GM19240 (cell line): ENCODE measurements at regions not wholly inside any gene's neighbourhood (a gene's known extent, or its start where the extent isn't known, plus 50 kb on each side); places are given as distances from the start of the nearest gene placed in this dataset.

Source experiments
- DNase-seq: peaks from one replicate; pipeline ENCODE4 v3.0.0; 2011; ENCODE audit warnings: low spot score; ENCODE audit not compliant: insufficient read length

- DNase-seq: no peak
Observed at GRCh38 chr9:80866121-80866520, 823.2 kb downstream of the TLE1 start.

- no peak for DNase-seq
Observed at GRCh38 chr9:80843028-80843427, 846.3 kb downstream of the TLE1 start.

GRCh38 chr9:80842389-80842788 lies 847.0 kb downstream of the TLE1 start:
- no peak for DNase-seq

- DNase-seq: no peak
Observed at GRCh38 chr9:80841888-80842287, 847.5 kb downstream of the TLE1 start.

GRCh38 chr9:80839821-80840675 lies 849.3 kb downstream of the TLE1 start:
- DNase-seq: no peak

GRCh38 chr9:80836013-80836412 lies 853.3 kb downstream of the TLE1 start:
- no peak for DNase-seq

- DNase-seq: no peak
Observed at GRCh38 chr9:80831751-80832150, 857.6 kb downstream of the TLE1 start.

- DNase-seq: no peak
Observed at GRCh38 chr9:80811656-80812055, 877.7 kb downstream of the TLE1 start.

- no peak for DNase-seq
Observed at GRCh38 chr9:80811003-80811402, 878.3 kb downstream of the TLE1 start.

- DNase-seq: no peak
Observed at GRCh38 chr9:80806671-80807070, 882.7 kb downstream of the TLE1 start.

GRCh38 chr9:80804873-80805272 lies 884.5 kb downstream of the TLE1 start:
- no peak for DNase-seq

GRCh38 chr9:80797831-80798688 lies 891.3 kb downstream of the TLE1 start:
- no peak for DNase-seq

GRCh38 chr9:80797101-80797829 lies 892.1 kb downstream of the TLE1 start:
- no peak for DNase-seq

- no peak for DNase-seq
Observed at GRCh38 chr9:80796632-80797031, 892.7 kb downstream of the TLE1 start.

- DNase-seq: no peak
Observed at GRCh38 chr9:80794197-80794596, 895.1 kb downstream of the TLE1 start.

GRCh38 chr9:80793706-80794105 lies 895.6 kb downstream of the TLE1 start:
- no peak for DNase-seq

GRCh38 chr9:80792726-80793125 lies 896.6 kb downstream of the TLE1 start:
- no peak for DNase-seq

- no peak for DNase-seq
Observed at GRCh38 chr9:80791836-80792235, 897.5 kb downstream of the TLE1 start.

- DNase-seq: no peak
Observed at GRCh38 chr9:80790764-80791163, 898.6 kb downstream of the TLE1 start.

GRCh38 chr9:80789831-80790230 lies 899.5 kb downstream of the TLE1 start:
- no peak for DNase-seq

- no peak for DNase-seq
Observed at GRCh38 chr9:80787636-80788035, 901.7 kb downstream of the TLE1 start.

- no peak for DNase-seq
Observed at GRCh38 chr9:80784647-80785046, 904.7 kb downstream of the TLE1 start.
